Trophoblast cell (in vitro differentiated cells and primary cell): ENCODE measurements at regions not wholly inside any gene's neighbourhood (a gene's known extent, or its start where the extent isn't known, plus 50 kb on each side); places are given as distances from the start of the nearest gene placed in this dataset.
A peak's percentile ranks its signal among the peaks of the same experiment; 100 is the strongest.

Experiments
- DNase-seq, 2 donors: peaks; one replicate each; pipeline ENCODE4 v3.0.0-alpha.2; 2016
- H2AFZ ChIP-seq: 2 replicates; pipeline ENCODE4 v1.6.1; 2013; ENCODE audit warnings: low read length, moderate library complexity, mild to moderate bottlenecking; ENCODE audit not compliant: insufficient read depth, poor library complexity
- H2AK5ac ChIP-seq: 2 replicates; pipeline ENCODE4 v1.6.1; 2013; ENCODE audit warnings: mild to moderate bottlenecking, low read length
- H2BK120ac ChIP-seq: 2 replicates; pipeline ENCODE4 v1.6.1; 2013; ENCODE audit warnings: low read length, mild to moderate bottlenecking, moderate library complexity; ENCODE audit not compliant: insufficient read depth, poor library complexity
- H2BK12ac ChIP-seq: 2 replicates; pipeline ENCODE4 v1.6.1; 2013; ENCODE audit warnings: mild to moderate bottlenecking, low read length, moderate library complexity
- H2BK5ac ChIP-seq: 2 replicates; pipeline ENCODE4 v1.6.1; 2013; ENCODE audit warnings: low read length, low read depth, moderate library complexity, mild to moderate bottlenecking; ENCODE audit not compliant: poor library complexity
- H3K14ac ChIP-seq: 2 replicates; pipeline ENCODE4 v1.6.1; 2013; ENCODE audit warnings: mild to moderate bottlenecking, low read length
- H3K18ac ChIP-seq: 2 replicates; pipeline ENCODE4 v1.6.1; 2013; ENCODE audit warnings: mild to moderate bottlenecking, low read length
- H3K23ac ChIP-seq: 2 replicates; pipeline ENCODE4 v1.6.1; 2013; ENCODE audit warnings: low read length
- H3K27ac ChIP-seq: 2 replicates; pipeline ENCODE4 v1.5.1; 2013; ENCODE audit warnings: low read depth, mild to moderate bottlenecking, inconsistent platforms, low read length, moderate library complexity
- H3K27me3 ChIP-seq: 2 replicates; pipeline ENCODE4 v1.6.1; 2013; ENCODE audit warnings: inconsistent platforms, mild to moderate bottlenecking, low read length, moderate library complexity; ENCODE audit not compliant: insufficient read depth
- H3K36me3 ChIP-seq, 2 experiments: 1 replicate in 1 of 2; 2 replicates in 1 of 2; pipeline ENCODE4 v1.6.1; 2013; ENCODE audit warnings: low read length in 2 of 2, mild to moderate bottlenecking in 2 of 2, moderate library complexity in 1 of 2; ENCODE audit not compliant: insufficient read depth in 2 of 2, control insufficient read depth in 1 of 2
- H3K4ac ChIP-seq: 2 replicates; pipeline ENCODE4 v1.6.1; 2013; ENCODE audit warnings: low read depth, mild to moderate bottlenecking, low read length, moderate library complexity
- H3K4me1 ChIP-seq, 2 experiments: 1 replicate in 1 of 2; 2 replicates in 1 of 2; pipeline ENCODE4 v1.6.1; 2013; ENCODE audit warnings: low read length in 2 of 2, mild to moderate bottlenecking in 2 of 2, moderate library complexity in 1 of 2; ENCODE audit not compliant: insufficient read depth in 2 of 2, control insufficient read depth in 1 of 2
- H3K4me2 ChIP-seq: 2 replicates; pipeline ENCODE4 v1.6.1; 2013; ENCODE audit warnings: inconsistent platforms, mild to moderate bottlenecking, low read length, moderate library complexity
- H3K4me3 ChIP-seq: 2 replicates; pipeline ENCODE4 v1.5.1; 2013; ENCODE audit warnings: mild to moderate bottlenecking, low read depth, low read length, inconsistent platforms
- H3K79me1 ChIP-seq: one replicate; pipeline ENCODE4 v1.6.1; 2013; ENCODE audit warnings: low read length
- H3K79me2 ChIP-seq: 2 replicates; pipeline ENCODE4 v1.6.1; 2013; ENCODE audit warnings: low read length, mild to moderate bottlenecking; ENCODE audit not compliant: control insufficient read depth, insufficient read depth, poor library complexity
- H3K9ac ChIP-seq: 2 replicates; pipeline ENCODE4 v1.6.1; 2013; ENCODE audit warnings: mild to moderate bottlenecking, low read length
- H3K9me3 ChIP-seq: 2 replicates; pipeline ENCODE4 v1.6.1; 2013; ENCODE audit warnings: low read depth, mild to moderate bottlenecking, control low read depth, inconsistent platforms, low read length; ENCODE audit not compliant: insufficient read depth
- H4K12ac ChIP-seq: 2 replicates; pipeline ENCODE4 v1.6.1; 2013; ENCODE audit warnings: low read depth, mild to moderate bottlenecking, low read length, moderate library complexity
- H4K8ac ChIP-seq: 2 replicates; pipeline ENCODE4 v1.6.1; 2013; ENCODE audit warnings: low read depth, mild to moderate bottlenecking, low read length, moderate library complexity
- H4K91ac ChIP-seq: one replicate; pipeline ENCODE4 v1.6.1; 2013; ENCODE audit warnings: low read depth, mild to moderate bottlenecking, low read length, moderate library complexity
- WGBS: extraction: QIAGEN DNeasy Blood & Tissue Kit; methylation state at CpG from one replicate; pipeline ENCODE4 v1.1.7; 2013; ENCODE audit warnings: missing lambda C conversion rate; ENCODE audit not compliant: insufficient read length, insufficient coverage; ENCODE audit errors: extremely low coverage; 5-methylcytosine and 5-hydroxymethylcytosine counted together

- no peak overlapping the region for H2BK5ac ChIP-seq
- H4K8ac ChIP-seq: no peak overlapping the region
- no peak overlapping the region for H2AFZ ChIP-seq
- no peak overlapping the region for H3K9ac ChIP-seq
- H3K27me3 ChIP-seq: no peaks in the 10 kb centered on the region
- H4K12ac ChIP-seq: no peak overlapping the region
- no peaks in the 10 kb centered on the region for H3K79me1 ChIP-seq
- no peak overlapping the region for H4K91ac ChIP-seq
- H2BK12ac ChIP-seq: no peak overlapping the region
- H3K14ac ChIP-seq: no peak overlapping the region
- H3K4ac ChIP-seq: no peak overlapping the region
- DNase-seq: no peak
- H3K23ac ChIP-seq: no peak overlapping the region
- no peaks in the 10 kb centered on the region for H3K4me1 ChIP-seq
- peaks cover 6% of the 10 kb centered on the region for H3K9me3 ChIP-seq
- no peak overlapping the region for H2AK5ac ChIP-seq
- no peak overlapping the region for H3K4me3 ChIP-seq
- H2BK120ac ChIP-seq: no peak overlapping the region
- no peaks in the 10 kb centered on the region for H3K36me3 ChIP-seq
- no peaks in the 10 kb centered on the region for H3K79me2 ChIP-seq
- no peak overlapping the region for H3K27ac ChIP-seq
- H3K4me2 ChIP-seq: no peak overlapping the region
- no peak overlapping the region for H3K18ac ChIP-seq
Measured at GRCh38 chr4:4913628-4914027, 54.2 kb downstream of the MSX1 start.

DNA sequence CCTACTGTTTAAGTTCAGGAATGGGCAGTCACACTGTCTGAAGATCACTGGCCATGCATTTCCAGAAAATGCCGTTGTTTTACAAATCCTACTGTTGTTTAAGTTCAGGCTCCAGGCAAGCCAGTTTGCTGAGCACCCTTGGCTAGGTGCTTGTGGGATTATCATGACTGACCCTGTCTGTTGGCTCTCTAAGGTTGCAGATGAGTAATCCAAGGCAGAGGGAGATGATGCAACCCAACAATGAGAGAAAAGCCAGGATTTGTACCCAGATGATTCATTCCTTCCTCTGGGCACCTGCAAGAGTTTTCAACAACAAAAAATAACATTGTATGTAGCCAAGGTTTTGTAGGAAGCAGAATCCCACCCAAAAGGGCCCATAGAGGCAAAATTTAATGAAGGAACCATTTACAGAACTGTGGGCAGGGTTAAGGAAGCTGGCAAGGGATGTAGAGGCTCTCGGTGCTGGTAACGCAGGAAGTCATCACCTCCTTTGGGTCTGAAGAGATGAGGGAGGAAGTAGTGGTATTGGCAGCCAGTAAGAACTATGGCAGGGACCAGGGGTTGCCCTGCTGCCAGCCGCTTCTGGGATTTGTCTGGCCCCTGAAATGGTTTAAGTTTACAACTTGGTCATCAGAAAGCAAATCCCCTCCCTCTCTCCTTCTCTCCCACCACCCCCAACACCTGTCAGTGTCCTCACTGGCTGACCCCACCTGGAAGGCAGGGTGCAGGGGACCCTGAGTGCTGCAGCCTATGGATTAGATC lies 54.8 kb downstream of the MSX1 start:
- WGBS: no CpG with 5 or more reads among the region's 4 CpGs
- H3K4me1 ChIP-seq: no peaks in the 10 kb centered on the region

GRCh38 chr4:4914965-4915845 lies 55.7 kb downstream of the MSX1 start:
- H2AFZ ChIP-seq: no peak overlapping the region
- H3K79me1 ChIP-seq: no peaks in the 10 kb centered on the region
- H3K4me1 ChIP-seq: no peaks in the 10 kb centered on the region
- WGBS: no CpG with 5 or more reads among the region's 10 CpGs
- H4K12ac ChIP-seq: no peak overlapping the region
- H3K79me2 ChIP-seq: no peaks in the 10 kb centered on the region
- H3K4ac ChIP-seq: no peak overlapping the region
- no peaks in the 10 kb centered on the region for H3K27me3 ChIP-seq
- H2BK12ac ChIP-seq: no peak overlapping the region
- no peak overlapping the region for H3K23ac ChIP-seq
- H4K91ac ChIP-seq: no peak overlapping the region
- no peak overlapping the region for H3K4me2 ChIP-seq
- no peak overlapping the region for H3K9ac ChIP-seq
- H2AK5ac ChIP-seq: no peak overlapping the region
- H3K36me3 ChIP-seq: no peaks in the 10 kb centered on the region
- DNase-seq: no peak
- no peak overlapping the region for H3K4me3 ChIP-seq
- peaks cover 13% of the 10 kb centered on the region for H3K9me3 ChIP-seq
- no peak overlapping the region for H3K14ac ChIP-seq
- no peak overlapping the region for H4K8ac ChIP-seq
- no peak overlapping the region for H3K27ac ChIP-seq
- no peak overlapping the region for H2BK5ac ChIP-seq
- no peak overlapping the region for H2BK120ac ChIP-seq
- H3K18ac ChIP-seq: no peak overlapping the region

More for the DNA sequence above, 54.8 kb downstream of the MSX1 start:
- Histone ChIP-seq H3K4ac (no peak overlapping the region), H3K36me3 (no peaks in the 10 kb centered on the region), H4K91ac (no peak overlapping the region), H2BK5ac (no peak overlapping the region), H4K12ac (no peak overlapping the region), H3K4me3 (no peak overlapping the region), H3K27me3 (no peaks in the 10 kb centered on the region), H3K4me2 (no peak overlapping the region), H3K9me3 (peaks cover 9% of the 10 kb centered on the region), H3K79me2 (no peaks in the 10 kb centered on the region), H2AK5ac (no peak overlapping the region), H3K23ac (no peak overlapping the region), H3K27ac (no peak overlapping the region), H4K8ac (no peak overlapping the region), H3K14ac (no peak overlapping the region), H3K18ac (no peak overlapping the region), H2BK12ac (no peak overlapping the region), H3K79me1 (no peaks in the 10 kb centered on the region), H2BK120ac (no peak overlapping the region), H3K9ac (no peak overlapping the region), H2AFZ (no peak overlapping the region)
- DNase-seq: peak in 1 of 2 donors; percentile 14

- no peak for DNase-seq
- H2BK12ac ChIP-seq: no peak overlapping the region
- WGBS: no CpG with 5 or more reads among the region's 2 CpGs
- no peak overlapping the region for H2AK5ac ChIP-seq
- no peak overlapping the region for H2AFZ ChIP-seq
- no peak overlapping the region for H3K27ac ChIP-seq
- H4K91ac ChIP-seq: no peak overlapping the region
- H3K23ac ChIP-seq: no peak overlapping the region
- no peak overlapping the region for H3K4ac ChIP-seq
- H3K14ac ChIP-seq: no peak overlapping the region
- H3K4me2 ChIP-seq: no peak overlapping the region
- peaks cover 14% of the 10 kb centered on the region for H3K9me3 ChIP-seq
- no peak overlapping the region for H4K8ac ChIP-seq
- no peaks in the 10 kb centered on the region for H3K79me1 ChIP-seq
- H3K27me3 ChIP-seq: no peaks in the 10 kb centered on the region
- H3K36me3 ChIP-seq: no peaks in the 10 kb centered on the region
- no peak overlapping the region for H2BK5ac ChIP-seq
- H2BK120ac ChIP-seq: no peak overlapping the region
- H3K79me2 ChIP-seq: no peaks in the 10 kb centered on the region
- H4K12ac ChIP-seq: no peak overlapping the region
- H3K9ac ChIP-seq: no peak overlapping the region
- no peak overlapping the region for H3K4me3 ChIP-seq
- no peaks in the 10 kb centered on the region for H3K4me1 ChIP-seq
- H3K18ac ChIP-seq: no peak overlapping the region
Measured at GRCh38 chr4:4918067-4918466, 58.6 kb downstream of the MSX1 start.
